ENCODE measurements at regions not wholly inside any gene's neighbourhood (a gene's known extent, or its start where the extent isn't known, plus 50 kb on each side); places are given as distances from the start of the nearest gene placed in this dataset.

DNA sequence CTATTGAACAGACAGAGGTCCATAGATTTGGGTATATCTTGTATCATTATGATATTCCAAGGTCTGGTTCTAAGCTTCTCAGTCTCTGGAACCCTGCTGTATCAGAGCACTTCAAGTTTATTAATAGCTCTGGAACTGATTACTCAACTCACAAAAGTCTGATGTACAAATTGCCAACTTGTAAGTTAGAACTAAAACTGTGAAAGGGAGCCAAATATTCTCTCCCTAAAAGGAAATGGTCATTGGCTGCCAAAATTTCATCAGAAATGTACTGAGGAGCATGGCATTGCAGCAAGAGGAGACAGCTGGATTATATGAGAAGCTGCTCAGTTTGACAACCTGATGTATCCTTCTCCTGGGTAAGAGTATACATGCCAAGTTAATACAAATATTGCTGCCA is 828.8 kb upstream of the SEL1L start:
- DNase-seq: no peak

DNA sequence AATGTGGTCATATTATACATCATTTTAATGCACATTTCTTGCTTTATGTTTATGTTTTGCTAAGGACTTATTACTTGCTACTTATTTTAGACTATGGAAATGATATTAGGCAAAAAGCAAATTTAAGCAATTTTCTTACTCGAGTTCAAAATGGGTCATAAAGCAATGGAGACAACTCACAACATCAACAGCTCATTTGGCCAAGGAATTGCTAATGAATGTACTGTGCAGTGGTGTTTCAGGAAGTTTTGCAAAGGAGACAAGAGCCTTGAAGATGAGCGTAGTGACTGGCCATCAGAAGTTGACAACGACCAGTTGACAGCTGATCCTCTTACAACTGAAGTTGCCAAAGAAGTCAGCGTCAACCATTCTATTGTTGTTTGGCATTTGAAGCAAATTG is 831.8 kb upstream of the SEL1L start:
- no peak for DNase-seq

DNA sequence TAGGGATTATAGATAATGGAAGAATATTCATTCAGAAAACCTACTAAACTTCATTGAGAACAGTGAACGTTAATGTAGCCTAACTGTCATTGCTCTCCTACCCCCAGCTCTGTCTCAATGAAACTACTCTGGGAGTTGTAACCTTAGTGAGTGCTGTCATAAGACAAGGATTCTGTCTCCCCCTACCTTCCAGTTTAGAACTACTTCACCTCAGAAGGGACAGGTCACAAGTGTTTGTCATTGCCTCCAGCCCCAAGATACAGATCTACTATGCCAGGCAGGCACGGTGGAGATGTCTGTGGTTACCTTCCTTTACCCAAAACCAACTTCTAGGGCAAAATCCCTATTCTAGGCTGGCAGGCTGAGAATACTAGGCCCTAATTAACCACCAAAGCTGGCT is 833.1 kb upstream of the SEL1L start:
- DNase-seq: no peak

DNA sequence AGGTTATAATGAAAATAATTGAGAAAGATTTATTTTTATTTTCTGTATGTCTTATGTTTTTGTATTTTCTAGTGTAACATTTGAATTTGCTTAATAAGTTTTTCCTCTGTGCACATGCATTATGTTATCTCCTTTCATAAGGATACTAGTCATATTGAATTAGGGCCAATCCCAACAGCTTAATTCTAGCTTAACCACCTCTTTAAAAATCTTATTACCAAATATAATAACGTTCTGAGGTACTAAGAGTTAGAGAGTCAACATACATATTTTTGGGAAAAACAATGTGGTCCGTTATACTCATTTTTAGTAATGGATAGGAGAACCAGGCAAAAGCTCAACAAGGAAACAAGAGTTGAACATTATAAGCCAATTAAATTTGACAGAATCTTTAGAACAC is 845.6 kb upstream of the SEL1L start:
- no peak for DNase-seq

DNA sequence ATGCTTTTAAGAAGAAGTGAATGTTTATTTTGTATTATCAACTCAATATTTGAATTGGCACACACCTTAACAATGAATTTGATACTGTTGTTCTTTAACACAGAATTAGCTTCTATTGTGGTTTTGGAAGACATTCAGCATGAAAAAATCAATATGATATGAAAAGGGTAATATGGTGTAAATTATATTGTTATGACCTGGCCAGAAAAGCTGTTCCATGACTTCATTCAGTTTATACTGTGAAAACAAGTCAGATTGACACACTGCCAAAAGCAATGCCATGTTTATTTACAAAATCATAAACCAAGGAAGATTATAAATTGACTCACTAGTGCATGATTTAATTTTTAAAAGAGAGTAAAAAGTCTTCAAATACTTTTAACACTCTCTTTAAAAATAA is 851.4 kb upstream of the SEL1L start:
- DNase-seq: no peak

DNA sequence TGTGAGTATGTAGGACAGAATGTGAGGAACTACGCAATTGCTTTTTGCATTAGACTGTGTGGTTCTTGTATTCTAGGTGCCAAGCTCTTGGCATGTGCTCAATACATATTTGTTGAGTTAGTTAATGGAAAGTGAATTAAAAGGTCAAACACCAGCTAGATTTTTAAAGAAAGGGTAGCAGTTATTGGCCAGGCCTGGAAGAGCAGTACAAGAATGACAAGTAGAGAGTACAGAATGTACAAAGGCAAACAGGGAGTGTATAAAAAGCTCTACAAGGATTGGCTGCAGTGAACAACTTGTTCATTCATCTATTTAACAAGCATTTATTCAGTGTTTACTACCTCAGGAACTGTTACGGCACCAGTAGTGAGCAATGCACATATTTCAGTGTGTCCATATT is 854.0 kb upstream of the SEL1L start:
- no peak for DNase-seq

DNA sequence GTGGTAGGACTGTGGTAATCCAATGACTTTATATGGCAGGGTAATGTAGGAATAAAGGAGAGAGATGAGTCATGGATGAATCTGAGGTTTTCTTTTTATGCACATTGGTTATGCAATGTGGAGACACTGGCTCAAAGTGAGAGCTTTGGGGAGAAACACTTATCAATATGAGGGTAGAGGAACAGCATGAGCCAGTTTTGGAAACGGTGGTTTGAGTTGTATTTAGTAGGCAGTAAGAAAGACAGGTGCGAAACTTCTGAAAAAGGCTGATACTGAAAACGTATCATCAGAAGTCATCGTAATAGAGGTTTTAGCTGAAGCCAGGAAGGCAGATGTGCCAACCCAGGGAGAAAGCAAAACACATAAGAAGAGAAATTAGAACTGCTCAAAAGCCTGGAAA is 854.8 kb upstream of the SEL1L start:
- DNase-seq: no peak

DNA sequence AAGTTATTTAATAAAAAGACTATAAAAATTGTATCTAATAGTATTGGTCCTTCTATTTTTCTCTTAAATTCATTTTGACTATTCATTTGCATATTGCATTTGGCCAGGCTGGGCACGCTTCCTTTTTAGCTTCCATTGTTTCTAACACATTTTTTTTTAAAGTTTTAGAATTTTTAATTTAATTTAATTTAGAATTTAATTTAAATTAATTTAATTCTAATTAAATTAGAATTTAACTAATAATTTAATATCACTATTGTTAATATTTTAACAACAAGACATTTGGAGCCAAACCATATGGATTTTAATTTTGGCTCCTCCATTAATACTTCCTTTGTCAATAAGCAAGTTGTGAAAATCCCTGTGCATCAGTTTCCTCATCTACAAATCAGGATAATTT is 856.9 kb upstream of the SEL1L start:
- DNase-seq: no peak

DNA sequence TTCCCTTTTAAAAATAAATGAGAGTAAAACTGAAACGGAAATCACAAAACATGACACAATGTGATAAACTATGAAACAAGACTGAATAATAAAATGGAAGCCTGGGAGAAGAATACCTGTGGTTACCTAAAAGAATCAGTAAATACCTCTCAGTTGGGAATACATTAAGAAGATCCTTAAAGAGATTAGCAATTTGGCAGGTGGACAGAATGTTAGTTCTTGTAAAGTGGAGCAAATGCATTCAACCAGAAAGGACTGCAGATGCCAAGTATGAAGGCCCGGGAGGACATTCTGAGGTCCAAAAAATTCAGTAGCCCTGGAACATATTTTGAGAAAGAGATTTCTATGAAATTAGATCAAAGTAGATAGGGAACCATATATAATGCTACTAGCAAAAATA is 861.3 kb upstream of the SEL1L start:
- no peak for DNase-seq

DNA sequence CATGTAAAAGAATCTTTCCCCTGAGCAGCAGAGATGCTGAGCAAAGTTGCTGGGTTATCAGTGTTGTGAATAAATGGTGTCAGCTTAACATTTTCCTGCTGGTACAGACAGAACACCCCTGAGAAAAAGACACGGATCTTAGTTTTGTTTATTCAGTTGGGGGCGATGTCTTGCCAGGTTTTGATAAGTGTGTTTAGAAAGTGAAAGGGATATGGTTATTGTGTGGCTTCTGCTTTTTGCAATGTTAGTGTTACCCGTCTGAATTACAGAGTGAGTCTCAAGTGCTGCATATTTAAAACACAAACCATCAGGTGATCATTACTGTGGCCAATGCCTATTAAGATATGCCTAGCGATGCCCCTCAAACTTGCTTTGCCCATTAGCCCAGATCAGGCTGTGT is 864.6 kb upstream of the SEL1L start:
- DNase-seq: peak; percentile 12

DNA sequence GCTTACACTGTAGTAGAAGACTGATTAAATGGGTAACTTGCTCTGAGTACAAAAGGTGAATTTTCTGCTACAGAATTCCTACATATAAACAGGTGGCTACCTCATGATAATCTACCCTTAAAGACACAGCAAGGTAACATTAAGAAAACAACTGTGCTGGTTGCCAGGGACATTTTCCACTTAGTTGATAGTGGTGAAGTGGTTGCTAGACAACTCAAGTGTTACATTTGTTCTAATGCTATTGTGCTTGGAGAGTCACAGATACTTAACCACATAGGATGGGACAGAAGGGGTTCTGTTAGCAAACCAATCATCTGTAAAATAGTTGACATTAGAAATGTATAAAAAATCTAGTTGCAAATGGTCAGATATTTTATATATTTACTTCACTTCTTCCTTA is 870.3 kb upstream of the SEL1L start:
- DNase-seq: no peak

DNA sequence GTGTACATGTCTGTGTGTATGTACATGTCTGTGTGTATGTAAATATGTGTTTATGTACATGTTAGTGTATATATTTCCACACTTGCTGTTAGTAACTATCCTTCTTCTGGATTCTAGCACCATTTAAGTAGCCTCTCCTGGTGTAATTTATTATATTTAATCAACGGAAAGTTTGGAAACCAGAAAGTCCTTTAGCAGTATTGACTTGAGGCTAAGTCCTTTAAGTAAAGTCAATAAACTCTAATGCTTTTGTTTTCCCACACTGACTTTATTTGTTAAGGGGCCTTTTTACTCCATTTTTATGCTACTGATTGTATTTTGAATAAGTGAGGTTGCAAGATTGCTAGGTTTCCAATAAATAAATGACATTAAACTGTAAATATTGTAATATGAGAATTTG is 876.4 kb upstream of the SEL1L start:
- no peak for DNase-seq

DNA sequence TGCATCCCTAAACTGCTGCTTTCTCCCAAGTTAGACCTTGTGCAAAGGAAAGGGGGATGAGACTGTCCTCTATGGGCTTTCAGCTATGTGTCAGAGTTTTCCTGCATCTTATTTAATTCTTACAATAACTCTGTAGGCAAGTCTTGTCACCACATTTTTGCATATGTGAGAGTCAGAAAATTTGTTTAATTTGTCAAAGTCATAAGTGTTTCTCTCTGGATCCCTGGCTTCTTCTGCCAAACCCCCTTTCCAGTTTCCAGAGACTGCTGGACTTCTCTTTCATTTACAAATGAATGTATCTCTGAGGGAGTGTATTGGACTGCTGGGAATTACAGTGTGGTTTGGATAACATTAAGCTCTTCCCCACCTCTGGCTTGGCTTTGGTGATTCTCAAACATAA is 877.6 kb upstream of the SEL1L start:
- no peak for DNase-seq

DNA sequence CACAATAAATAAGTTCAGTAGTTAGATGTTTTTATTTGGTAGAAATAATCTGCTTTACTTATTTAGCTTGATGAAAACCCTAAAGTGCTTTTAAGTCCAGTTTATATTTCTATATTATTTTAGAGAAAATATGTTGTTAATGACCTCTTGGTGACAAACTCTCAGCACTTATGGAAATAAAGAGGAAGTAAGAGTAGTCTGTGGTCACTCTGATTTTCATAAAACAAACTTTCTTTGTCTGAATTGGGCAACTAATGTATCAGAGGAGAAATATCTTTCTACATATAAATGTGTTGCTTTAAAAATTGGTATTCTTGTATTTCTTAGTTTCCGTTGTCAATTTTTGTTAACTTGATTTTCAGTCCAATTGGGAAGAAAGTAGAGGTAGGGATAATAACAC is 878.9 kb upstream of the SEL1L start:
- no peak for DNase-seq

DNA sequence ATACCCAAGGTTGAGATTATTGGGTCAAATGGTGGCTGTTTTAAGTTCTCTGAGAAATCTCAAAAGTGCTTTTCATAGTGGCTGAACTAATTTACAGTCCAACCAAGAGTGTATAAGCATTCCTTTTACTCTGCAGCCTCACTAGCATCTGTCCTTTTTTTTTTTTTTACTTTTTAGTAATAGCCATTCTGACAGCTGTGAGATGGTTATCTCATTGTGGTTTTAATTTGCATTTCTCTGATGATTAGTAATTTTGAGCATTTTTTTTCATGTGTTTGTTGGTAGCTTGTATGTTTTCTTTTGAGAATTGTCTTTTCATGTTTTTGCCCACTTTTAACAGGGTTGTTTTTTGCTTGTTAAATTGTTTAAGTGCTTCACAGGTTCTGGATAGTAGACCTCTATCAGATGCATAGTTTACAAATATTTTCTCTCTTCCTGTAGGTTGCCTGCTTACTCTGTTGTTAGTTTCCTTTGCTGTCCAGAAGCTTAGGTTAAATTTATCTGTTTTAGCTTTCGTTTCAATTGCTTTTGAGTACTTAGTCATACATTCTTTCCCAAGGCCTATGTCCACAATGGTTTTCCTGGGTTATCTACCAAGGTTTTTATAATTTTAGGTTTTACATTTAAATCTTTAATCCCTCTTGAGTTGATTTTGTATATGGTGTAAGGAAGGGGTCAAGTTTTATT is 881.3 kb upstream of the SEL1L start:
- DNase-seq: no peak

DNA sequence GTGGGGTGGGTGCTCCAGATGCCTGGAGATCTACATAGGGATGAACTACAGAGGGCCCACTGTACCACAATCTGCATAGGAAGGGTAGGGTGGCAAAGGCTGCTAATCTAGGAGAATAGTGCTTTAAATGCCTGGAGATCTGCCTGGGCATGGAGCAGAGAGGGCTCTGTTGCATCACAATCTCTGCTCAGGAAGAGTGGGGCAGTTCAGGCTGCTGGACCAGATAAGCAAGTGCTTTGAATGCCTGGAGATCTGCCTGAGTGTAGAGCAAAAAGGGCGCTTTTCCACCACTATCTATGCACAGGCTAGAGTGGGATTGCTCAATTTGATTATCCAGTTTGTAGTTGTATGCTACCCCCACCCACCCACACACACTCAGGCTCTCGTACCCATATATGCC is 886.3 kb upstream of the SEL1L start:
- DNase-seq: no peak

DNA sequence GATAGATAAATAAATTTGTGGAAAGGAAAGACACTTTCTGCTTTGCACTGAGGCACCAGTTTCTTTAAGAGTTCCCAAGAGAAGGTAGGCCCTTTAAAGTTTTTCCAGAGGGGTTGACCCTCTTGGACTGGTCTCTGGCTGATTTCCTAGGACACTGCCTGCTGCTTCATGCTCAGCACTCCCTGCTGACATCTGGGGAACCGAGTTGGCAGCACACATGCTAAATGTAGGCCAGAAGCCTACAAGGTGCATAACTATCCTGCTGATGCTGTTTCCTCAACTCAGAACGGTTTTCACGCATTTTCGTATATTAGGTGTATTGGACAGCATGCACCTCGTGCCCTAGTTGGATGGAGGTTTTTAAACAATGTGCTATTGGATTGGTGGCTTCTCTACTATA is 887.2 kb upstream of the SEL1L start:
- DNase-seq: no peak

DNA sequence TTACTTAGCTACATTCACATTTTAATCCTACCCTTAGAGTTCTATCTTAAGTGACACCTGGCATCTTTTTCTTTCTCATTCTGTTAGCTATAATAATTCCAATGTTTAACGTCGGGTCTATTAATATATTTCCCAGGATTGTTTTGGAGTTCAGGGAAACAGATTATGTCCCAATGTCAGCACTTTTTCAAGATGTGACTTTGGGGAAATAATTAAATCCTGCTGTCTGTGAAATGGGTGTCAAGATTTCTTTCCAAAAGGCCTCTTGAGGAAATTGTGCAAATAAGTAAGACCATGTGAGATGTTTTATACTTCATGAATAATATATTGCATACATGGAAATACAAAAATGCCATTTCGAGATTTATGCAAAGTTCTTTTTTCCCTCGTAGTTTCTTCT is 887.6 kb upstream of the SEL1L start:
- DNase-seq: no peak

DNA sequence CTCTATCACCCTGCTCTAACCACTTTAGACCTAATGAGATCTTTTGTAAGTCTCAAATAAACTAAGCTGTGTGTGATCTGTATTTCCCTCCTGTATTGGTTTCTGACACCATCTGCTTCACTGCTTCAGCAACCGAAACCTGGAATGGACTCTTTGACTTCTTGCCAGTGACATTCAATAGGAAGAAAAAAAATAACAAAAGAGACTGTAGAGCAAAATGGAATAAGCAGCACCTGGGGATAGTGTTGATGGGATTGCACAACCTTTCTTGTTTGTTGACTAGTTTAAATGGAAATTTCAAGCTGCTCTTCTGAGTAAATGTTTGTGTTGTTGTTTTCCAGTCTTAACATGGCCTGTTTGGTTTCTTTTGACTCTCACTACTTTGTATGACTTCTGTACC is 888.6 kb upstream of the SEL1L start:
- no peak for DNase-seq

DNA sequence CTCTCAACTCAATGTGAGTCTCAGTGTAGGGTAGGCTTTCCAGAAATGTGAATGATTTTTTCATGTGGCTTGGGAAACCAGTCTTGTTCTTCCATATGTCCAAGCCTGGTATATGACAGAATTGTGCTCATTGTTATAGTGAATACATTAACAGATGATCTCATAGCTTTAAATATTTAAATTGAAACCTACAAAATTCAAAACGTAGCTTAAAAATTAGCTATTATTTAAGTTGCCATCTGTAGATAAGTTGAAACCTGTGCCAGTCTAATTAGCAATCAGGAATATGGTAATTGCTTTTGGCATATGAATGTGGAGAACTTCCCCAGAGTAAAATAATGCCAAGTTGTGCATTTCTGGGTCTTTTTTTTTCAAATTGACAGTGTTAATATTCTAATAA is 891.6 kb upstream of the SEL1L start:
- DNase-seq: no peak

DNA sequence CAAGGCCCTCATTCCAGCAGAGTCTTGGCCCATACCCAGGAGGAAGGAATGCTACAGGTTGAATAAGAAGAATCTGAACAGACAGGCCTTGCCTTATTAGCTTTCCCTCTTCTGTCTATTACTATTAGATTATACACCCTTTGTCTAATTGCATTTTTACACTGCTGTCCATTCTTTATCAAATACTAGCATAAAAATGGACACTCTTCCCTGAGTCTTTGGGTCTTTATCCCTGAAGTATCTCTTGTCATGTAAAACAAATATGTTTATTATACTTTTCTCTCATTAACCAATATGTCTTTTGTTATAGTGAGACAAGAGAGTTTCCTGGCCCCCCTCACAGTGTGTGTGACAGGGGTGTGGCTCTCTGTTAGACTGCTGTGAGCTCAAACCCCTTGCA is 897.4 kb upstream of the SEL1L start:
- DNase-seq: no peak

DNA sequence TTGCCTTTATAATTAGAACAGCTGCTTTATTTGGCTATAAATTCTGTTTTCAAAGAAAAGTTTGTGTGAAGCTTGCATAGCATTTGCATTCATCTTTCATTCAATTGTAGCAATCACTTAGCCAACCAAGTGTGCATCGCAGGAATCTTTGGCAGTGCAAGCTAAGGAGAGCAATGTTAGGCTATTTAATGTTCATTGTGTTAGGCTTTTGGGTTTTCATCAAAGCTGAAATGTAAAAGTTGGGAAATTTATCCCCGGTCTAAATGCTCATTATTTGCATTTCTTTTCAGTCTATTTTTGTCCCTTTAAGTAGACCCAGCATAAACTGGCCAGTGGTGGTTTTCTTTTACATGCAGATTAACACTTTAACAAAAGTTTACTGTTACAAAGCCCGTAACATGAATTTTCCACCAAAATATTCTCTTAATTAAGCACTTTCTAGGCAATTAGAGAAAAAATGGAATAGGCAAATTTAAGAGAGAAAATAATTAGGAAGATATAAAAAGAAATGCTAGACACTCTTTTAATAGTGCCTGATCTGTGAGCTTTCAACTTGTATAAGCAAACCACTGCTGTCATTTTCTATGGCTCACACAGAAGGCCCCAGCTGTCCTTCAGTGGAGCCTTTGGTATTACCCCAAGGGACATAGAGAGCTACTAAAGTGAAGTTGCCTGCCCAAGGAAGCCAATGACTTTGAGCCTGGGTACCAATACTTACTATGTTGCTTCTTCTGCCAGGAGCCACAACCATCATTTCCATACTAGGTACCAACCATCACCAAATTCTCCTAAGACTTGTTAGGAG is 898.9 kb upstream of the SEL1L start:
- no peak for DNase-seq

DNA sequence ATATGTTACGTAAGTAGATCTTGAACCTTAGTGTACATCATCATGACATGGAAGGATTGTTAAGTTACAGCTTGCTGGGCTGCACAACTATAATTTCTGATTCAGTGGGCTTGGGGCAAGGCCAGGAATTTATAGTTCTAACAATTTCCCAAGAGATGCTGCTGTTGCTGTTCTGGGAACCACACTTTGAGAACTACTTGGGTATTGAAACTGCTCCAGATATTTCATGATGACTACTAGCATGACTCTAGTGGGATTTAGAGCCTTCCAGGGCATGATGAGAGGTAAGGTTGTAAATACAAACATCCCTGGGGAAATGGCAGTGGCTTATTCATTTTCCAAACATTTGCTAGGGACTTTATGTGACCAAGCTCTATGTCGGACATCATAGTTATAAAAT is 904.8 kb upstream of the SEL1L start:
- DNase-seq: no peak

DNA sequence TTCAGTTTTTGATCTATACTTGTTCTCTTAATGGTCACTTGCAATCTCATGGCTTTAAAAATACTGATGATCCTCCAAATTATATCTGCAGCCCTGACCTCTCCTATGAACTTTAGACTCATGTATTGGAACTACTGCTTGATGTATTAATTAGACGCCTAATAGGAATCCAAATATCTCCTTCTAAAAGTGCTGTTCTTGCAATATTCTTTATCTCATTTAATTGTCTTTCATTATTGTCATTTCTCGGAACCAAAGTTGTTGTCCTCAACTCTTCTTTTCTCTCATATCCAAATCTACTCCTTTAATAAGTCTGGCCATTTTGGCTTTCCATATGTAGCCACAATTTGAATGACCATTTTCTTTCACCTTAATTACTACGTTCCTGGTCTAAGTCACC is 907.6 kb upstream of the SEL1L start:
- DNase-seq: no peak

Measured in renal pelvis (tissue), 1 donor.